Neural crest cell (in vitro differentiated cells): ENCODE measurements at regions not wholly inside any gene's neighbourhood (a gene's known extent, or its start where the extent isn't known, plus 50 kb on each side); places are given as distances from the start of the nearest gene placed in this dataset.
"Not testable (repeated sequence)": the region's sequence is repeated elsewhere in the genome, so short reads cannot be mapped to it uniquely, and the experiment has no call there.

Experiments
- DNase-seq: peaks from one replicate; pipeline ENCODE4 v3.0.0; 2021; ENCODE audit warnings: low read depth, mixed read lengths, low spot score
- H3K27ac Mint-ChIP-seq: one replicate; pipeline ENCODE4 v1.8.0; 2021; ENCODE audit warnings: mild to moderate bottlenecking, mixed read lengths; ENCODE audit not compliant: unreplicated experiment
- H3K27me3 Mint-ChIP-seq: 2 replicates; pipeline ENCODE4 v1.8.0; 2021; ENCODE audit warnings: low read depth, mild to moderate bottlenecking, mixed read lengths
- H3K36me3 Mint-ChIP-seq: 2 replicates; pipeline ENCODE4 v1.8.0; 2021; ENCODE audit warnings: low read depth, mild to moderate bottlenecking, mixed read lengths
- H3K4me1 Mint-ChIP-seq: 2 replicates; pipeline ENCODE4 v1.8.0; 2021; ENCODE audit warnings: mixed read lengths
- H3K4me3 Mint-ChIP-seq: one replicate; pipeline ENCODE4 v1.8.0; 2021; ENCODE audit warnings: mild to moderate bottlenecking, mixed read lengths
- H3K9me3 Mint-ChIP-seq: 2 replicates; pipeline ENCODE4 v1.8.0; 2021; ENCODE audit warnings: mixed read lengths
- CTCF ChIP-seq: fragments of 200-600 bp; sonication (generic); conservative IDR thresholded peaks from 2 replicates; pipeline ENCODE4 v1.5.0; 2021; ENCODE audit warnings: antibody characterized with exemption, mild to moderate bottlenecking

GRCh38 chr2:34239511-34239910, 640.4 kb upstream of the FAM98A start:
- H3K9me3 Mint-ChIP-seq: peaks cover 10% of the 10 kb centered on the region
- H3K36me3 Mint-ChIP-seq: no peaks in the 10 kb centered on the region
- no peak overlapping the region for H3K27ac Mint-ChIP-seq
- TF ChIP-seq CTCF: no peak
- no peaks in the 10 kb centered on the region for H3K4me1 Mint-ChIP-seq
- no peak for DNase-seq
- H3K4me3 Mint-ChIP-seq: no peak overlapping the region
- H3K27me3 Mint-ChIP-seq: no peaks in the 10 kb centered on the region

- H3K4me1 Mint-ChIP-seq: no peaks in the 10 kb centered on the region
- H3K27ac Mint-ChIP-seq: no peak overlapping the region
- DNase-seq: no peak
- no peak overlapping the region for H3K4me3 Mint-ChIP-seq
- H3K27me3 Mint-ChIP-seq: no peaks in the 10 kb centered on the region
- no peaks in the 10 kb centered on the region for H3K36me3 Mint-ChIP-seq
- peaks cover 10% of the 10 kb centered on the region for H3K9me3 Mint-ChIP-seq
- TF ChIP-seq CTCF: no peak
These were observed 635.7 kb upstream of the FAM98A start for GRCh38 chr2:34234823-34235222.

- no peaks in the 10 kb centered on the region for H3K36me3 Mint-ChIP-seq
- no peak for DNase-seq
- TF ChIP-seq CTCF: no peak
- H3K27me3 Mint-ChIP-seq: peaks cover 5% of the 10 kb centered on the region
- H3K4me3 Mint-ChIP-seq: no peak overlapping the region
- no peaks in the 10 kb centered on the region for H3K9me3 Mint-ChIP-seq
- no peaks in the 10 kb centered on the region for H3K4me1 Mint-ChIP-seq
- no peak overlapping the region for H3K27ac Mint-ChIP-seq
These were observed 630.9 kb upstream of the FAM98A start for GRCh38 chr2:34229998-34230397.

- H3K36me3 Mint-ChIP-seq: no peaks in the 10 kb centered on the region
- H3K27me3 Mint-ChIP-seq: peaks cover 8% of the 10 kb centered on the region
- DNase-seq: no peak
- no peak overlapping the region for H3K27ac Mint-ChIP-seq
- no peak for TF ChIP-seq CTCF
- peaks cover 7% of the 10 kb centered on the region for H3K9me3 Mint-ChIP-seq
- H3K4me3 Mint-ChIP-seq: no peak overlapping the region
- H3K4me1 Mint-ChIP-seq: no peaks in the 10 kb centered on the region
These were observed 616.1 kb upstream of the FAM98A start for GRCh38 chr2:34215174-34215573.

GRCh38 chr2:34210382-34210781, 611.3 kb upstream of the FAM98A start:
- not testable (repeated sequence) for DNase-seq, H3K4me3 Mint-ChIP-seq, H3K4me1 Mint-ChIP-seq, H3K27me3 Mint-ChIP-seq, H3K36me3 Mint-ChIP-seq, H3K27ac Mint-ChIP-seq
- H3K9me3 Mint-ChIP-seq: peaks cover 18% of the 10 kb centered on the region

- Mint-ChIP-seq H3K4me3 (no peak overlapping the region), H3K27ac (no peak overlapping the region)
These were observed 605.5 kb upstream of the FAM98A start for GRCh38 chr2:34204560-34204959.

More at GRCh38 chr2:34204560-34204959, 605.5 kb upstream of the FAM98A start:
- no peak for TF ChIP-seq CTCF
- H3K9me3 Mint-ChIP-seq: peaks cover 12% of the 10 kb centered on the region
- no peaks in the 10 kb centered on the region for H3K27me3 Mint-ChIP-seq
- DNase-seq: no peak
- H3K4me1 Mint-ChIP-seq: no peaks in the 10 kb centered on the region
- no peaks in the 10 kb centered on the region for H3K36me3 Mint-ChIP-seq
